GM12864 (cell line): ENCODE measurements at regions not wholly inside any gene's neighbourhood (a gene's known extent, or its start where the extent isn't known, plus 50 kb on each side); places are given as distances from the start of the nearest gene placed in this dataset.

Source experiments
- DNase-seq: peaks from one replicate; pipeline ENCODE4 v3.0.0-alpha.2; 2011; ENCODE audit warnings: low read depth
- H3K4me3 ChIP-seq: 2 replicates; pipeline ENCODE4 v1.5.1; 2011; ENCODE audit warnings: mild to moderate bottlenecking, low read depth, low read length, control low read depth
- CTCF ChIP-seq: IDR thresholded peaks from 2 replicates; pipeline ENCODE4 v1.5.1; 2011; ENCODE audit warnings: low read depth, mild to moderate bottlenecking, moderate library complexity, low read length, control low read depth, inconsistent platforms; ENCODE audit errors: missing control alignments

GRCh38 chr4:104404361-104404760 is 90.3 kb downstream of the CXXC4 start:
- H3K4me3 ChIP-seq = no peak overlapping the region
- DNase-seq = no peak
- TF ChIP-seq CTCF = no peak

- H3K4me3 ChIP-seq = no peak overlapping the region
- TF ChIP-seq CTCF = no peak
- no peak for DNase-seq
Measured at GRCh38 chr4:104395168-104395614, 99.5 kb downstream of the CXXC4 start.

GRCh38 chr4:104394406-104395167 is 100.1 kb downstream of the CXXC4 start:
- no peak for DNase-seq
- H3K4me3 ChIP-seq = no peak overlapping the region
- TF ChIP-seq CTCF = no peak

GRCh38 chr4:104393655-104394324 is 100.9 kb downstream of the CXXC4 start:
- H3K4me3 ChIP-seq = no peak overlapping the region
- DNase-seq = no peak
- TF ChIP-seq CTCF = no peak

- no peak for DNase-seq
- no peak for TF ChIP-seq CTCF
- H3K4me3 ChIP-seq = no peak overlapping the region
Measured at GRCh38 chr4:104385713-104386112, 109.0 kb downstream of the CXXC4 start.

- DNase-seq = no peak
- no peak overlapping the region for H3K4me3 ChIP-seq
- no peak for TF ChIP-seq CTCF
Measured at GRCh38 chr4:104382961-104383360, 111.7 kb downstream of the CXXC4 start.

GRCh38 chr4:104381729-104382128 is 113.0 kb downstream of the CXXC4 start:
- DNase-seq = no peak
- H3K4me3 ChIP-seq = no peak overlapping the region
- no peak for TF ChIP-seq CTCF
